NCI-H1694 treated with DMSO at 0.1 percent for 48 hours (cell line): ENCODE measurements at regions not wholly inside any gene's neighbourhood (a gene's known extent, or its start where the extent isn't known, plus 50 kb on each side); places are given as distances from the start of the nearest gene placed in this dataset.

Source experiments
- DNase-seq: peaks from one replicate; lab custom pipeline; 2025; lab: John Stamatoyannopoulos, UW

DNA sequence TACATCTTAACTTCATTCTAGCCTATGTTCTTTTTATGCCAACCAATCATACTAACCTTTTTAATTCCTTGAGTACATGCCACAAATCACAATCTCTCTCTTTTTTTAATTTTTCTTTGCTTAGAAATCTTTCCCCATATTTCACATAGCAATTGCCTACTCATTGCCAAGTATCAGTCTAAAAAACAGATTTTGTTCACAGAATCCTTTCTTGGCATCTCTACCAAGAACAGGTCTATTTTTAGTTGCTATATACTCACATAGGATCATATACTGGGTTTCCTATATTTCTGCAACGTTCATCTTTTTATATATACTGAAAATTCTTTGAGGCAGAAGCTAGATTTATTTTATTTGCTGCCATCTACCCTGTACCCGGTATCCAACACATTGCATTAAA, 292.1 kb downstream of the GASK1B start:
- DNase-seq, result no peak

DNA sequence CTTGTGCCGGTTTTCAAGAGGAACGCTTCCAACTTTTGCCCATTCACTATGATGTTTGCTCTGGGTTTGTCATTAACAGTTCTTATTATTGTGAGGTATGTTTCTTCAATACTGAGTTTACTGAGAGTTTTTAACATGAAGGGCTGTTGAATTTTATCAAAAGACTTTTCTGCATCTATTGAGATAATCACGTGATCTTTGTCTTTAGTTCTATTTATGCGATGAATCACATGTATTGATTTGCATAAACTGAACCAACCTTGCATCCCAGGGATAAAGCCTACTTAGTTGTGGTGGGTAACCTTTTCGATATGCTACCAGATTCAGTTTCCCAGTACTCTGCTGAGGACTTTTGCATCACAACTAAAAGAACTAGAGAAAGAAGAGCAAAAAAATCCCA, 318.0 kb downstream of the GASK1B start:
- no peak for DNase-seq

DNA sequence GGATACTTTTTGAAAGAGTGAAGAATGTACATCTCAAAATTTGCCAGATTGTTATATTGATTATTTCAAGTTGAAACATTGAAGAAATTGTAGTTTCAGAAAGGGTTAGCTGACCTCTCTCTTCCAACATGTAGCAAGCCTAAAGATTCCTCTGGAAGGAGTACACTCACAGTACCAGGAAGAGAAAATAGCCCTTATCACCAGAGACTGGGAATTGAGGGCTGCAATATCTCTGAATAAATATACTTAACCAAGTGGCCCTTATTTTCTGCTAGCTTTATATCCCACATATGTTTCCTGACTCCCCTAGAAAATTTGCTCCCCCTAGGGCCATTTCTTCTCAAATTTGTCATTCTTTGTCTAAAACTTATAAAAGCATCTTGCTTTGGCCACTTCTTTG, 332.2 kb downstream of the GASK1B start:
- DNase-seq, result no peak

DNA sequence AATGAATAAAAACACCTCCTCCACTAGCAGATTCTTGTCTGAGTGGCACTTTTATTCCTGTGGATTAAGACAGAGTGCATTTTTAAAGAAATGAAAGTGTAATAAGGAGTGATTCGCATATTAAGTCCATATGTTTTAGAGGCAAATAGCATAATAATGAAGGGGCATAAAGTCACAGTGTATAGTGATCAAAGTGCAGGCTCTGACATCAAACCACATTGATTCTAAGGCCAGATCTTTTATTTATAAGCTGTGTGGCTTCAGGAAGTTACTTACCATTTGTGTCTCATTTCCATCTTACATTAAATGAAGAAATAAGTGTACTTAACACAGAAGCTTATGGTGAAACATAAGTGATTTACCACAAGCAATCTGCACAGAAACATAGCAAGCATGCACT, 332.8 kb downstream of the GASK1B start:
- DNase-seq, result no peak

DNA sequence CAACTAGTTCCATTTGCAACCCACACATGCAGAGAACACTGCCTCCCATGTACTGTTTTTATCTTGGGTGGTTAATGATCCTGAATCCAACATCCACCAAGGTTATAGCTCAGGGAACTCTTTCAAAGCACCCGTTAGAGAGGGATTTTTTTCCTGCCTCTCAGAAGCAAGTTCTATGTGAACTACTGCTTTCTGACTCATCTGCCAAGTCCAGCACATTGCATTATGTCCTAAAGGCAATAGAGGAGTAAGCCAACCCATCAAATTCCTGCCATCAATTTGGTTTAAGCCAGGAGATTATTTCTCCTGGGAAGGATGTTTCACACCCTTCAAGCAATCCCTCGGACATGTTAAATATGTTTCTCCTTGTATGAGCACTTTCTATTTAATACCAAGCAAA, 334.5 kb downstream of the GASK1B start:
- DNase-seq, result no peak

DNA sequence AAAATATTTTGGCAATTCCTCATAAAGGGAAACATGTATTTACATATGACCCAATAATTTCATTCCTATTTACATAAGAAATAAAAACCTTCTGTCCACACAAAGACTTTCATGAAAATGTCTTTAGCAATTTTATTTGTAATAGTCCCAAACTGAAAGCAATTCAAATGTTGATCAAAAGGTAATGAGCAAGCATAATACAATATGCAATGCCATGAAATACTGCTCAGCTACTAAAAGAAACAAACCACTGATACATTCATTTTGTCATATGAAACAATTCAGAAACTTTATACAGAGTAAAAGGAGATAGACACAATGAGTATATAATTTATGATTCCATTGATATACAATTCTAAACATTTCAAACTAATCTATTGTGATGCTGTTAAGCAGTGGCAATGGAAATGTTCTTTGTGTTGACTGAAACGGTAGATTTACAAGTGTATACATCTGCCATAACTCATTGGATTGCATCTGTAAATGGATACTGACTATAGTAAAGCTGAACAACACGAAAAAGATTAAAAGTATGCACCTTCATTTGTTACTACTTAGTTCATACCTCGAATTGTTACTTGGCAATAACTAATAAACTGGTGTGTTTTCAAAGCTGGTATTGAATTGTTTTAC, 335.6 kb downstream of the GASK1B start:
- no peak for DNase-seq

DNA sequence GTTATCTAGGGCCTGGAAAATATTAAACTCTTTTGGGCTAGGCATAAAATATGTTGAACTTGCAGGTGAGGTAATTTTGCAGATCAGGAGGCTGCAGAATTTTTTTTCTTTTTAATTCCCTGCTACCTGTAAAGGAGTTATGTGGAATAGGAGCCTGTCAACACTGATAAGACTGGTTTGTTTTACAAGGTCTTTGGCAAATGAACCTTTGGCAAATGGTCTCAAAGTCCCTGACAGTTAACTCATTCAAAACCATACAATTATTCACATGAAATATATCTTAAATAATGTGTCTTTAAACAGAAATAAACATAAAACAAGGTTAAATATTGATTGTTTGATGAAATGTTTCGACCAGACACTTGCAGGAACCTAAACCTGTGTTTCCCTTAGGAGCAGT, 340.2 kb downstream of the GASK1B start:
- no peak for DNase-seq

DNA sequence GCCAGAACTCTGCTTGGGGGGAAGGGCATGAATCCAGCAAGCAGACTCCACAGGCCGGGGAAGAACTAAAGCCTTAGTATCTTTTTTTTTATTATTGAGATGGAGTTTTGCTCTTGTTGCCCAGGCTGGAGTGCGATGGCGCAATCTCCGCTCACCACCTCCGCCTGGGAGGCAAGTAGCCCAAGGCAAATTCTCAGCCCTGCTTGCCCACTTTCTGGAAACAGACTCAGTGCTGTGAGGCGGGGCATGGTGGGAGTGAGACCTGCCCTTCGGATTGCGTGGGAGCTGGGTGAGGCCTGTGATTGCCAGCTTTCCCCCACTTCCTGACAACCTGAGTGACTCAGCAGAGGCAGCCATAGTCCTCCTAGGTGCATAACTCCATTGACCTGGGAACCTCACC, 348.8 kb downstream of the GASK1B start:
- DNase-seq, result no peak

DNA sequence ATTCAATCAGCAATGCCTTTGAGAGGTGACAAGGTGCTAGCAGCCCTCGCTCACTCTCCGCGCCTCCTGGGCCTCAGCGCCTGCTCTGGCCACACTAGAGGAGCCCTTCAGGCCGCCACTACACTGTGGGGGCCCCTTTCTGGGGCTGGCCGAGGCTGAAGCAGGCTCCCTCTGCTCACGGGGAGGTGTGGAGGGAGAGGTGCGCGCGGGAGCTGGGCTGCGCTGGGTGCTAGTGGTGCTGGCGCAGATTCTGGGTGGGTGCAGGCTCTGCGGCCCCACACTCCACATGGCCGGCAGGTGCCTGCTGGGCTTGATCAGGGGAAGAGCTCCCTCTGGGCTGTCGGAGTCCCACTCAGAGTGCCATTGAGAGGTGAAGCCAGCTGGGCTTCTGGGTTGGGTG, 351.0 kb downstream of the GASK1B start:
- DNase-seq, result no peak

DNA sequence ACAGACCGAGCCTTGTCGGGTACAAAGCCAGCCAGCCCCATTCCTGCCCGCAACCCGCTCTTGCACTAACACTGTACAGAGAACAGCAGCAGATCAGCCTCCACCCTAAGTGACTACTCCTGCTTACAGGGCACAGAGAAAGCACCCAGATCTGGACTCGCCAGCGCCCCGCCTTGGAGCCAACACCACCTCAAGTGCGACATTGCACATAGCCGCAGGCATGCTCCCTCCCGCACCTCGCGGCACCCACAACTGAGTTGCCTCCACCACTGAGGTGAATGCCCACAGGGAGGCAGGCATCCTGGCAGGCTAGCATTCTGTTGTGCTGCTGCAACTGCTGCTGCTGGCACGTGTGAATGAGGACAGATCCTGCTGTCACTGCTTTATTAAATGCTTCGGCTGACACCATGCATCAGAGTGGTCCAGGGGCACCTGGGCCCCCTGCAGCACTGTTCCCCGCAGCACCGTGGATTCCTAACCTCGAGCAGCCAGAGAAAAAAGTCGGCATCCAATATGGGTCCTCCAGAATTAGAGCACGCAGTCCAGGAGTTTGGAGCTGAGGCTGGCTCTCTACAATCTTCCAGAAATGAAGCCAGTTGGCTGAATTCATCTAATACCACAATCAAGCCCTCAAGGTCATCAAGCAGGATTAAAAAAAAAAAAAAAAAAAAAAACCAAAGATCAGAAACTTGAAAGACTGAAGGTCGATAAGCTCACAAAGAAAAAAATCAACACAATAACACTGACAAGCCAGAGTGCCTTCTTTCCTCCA, 352.9 kb downstream of the GASK1B start:
- no peak for DNase-seq

DNA sequence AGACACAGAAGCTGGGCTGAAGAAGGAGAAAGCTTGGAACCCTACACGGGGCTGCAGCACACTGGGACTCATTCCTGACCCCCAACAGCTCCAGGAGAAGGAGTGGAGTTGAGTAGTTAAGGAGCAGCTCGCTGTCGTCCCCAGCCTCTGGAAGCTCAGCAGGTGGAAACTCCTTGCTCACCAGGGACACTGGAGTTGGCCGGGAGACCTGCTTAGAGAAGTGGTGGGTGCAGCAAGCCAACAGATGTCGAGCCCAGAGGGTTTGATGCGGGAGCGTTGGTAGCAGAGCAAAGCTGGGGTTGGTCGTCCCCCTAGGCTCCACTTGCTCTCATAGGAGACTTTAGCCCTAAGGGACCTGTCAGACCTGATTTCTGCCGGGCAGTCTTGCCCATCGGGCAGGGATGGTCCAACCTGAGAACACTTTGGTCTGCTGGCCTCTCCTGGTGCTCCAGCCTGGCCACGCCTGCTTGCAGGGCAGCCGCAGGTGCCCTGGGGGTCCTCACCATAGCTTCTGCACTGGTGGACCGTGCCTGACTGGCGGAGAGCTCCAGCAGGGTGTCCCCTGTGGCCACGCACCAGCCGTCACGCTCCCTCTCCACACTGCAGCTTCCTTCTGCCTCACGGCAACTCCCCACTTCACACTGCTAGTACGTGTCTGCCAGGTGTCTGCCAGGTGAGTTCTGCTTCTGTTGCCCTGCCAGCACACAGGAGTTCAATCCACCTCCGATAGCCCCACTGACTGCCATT, 353.7 kb downstream of the GASK1B start:
- DNase-seq, result no peak

DNA sequence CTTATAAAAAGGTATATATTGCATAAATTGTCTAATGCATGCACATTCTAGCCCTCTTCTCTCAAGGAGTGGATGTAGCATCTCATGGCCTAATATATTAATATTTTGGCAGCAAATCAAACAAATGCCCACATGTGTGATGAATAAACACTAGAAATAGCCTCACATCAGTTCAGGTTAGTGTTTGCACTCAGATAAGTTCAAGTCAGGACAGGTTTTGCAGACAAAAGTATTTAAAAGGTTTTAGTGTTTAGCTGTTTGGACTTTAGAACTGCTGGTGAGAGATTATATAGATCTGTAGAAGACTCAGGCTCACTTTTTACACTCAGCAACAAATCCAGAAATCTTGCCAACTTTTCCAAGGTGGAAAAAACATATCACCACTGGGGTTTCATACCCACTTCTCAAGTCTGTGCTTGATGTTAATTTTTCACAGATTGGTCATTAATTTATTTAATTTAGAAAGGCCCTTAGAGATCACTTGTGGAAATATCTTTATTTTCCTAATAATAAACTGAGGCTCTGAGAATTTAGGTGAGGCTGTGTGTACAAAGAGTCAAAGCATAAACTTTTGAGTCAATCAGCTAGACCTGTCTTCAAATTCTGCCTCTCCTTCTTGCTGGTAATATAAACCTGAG, 362.6 kb downstream of the GASK1B start:
- DNase-seq, result no peak

DNA sequence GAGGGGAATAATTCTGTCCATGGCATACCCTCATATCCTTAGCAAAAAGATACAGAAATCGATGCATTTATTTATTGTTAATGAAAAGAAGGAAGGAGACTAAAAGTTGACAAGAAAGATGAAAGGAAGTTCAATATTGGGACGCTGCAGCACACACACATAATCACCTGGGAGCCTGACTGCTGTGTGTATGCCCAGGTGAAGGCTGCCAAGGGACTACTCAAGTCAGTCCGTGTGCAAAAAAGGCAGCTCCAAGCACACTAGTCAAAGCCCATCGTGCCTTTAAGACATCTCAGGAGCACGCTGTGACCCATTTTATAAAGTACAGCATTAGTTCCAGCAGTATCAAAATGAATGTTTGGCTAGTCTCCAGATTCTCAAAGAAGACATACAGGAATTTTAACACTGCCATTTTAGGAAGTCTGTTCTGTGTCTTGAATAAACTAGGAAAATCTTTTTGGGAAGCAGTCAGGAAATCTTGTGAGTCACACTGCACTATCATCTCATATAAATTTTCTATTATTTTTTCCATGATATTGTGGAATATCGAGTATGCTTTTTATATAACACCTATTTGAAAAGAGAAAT, 363.9 kb downstream of the GASK1B start:
- no peak for DNase-seq

DNA sequence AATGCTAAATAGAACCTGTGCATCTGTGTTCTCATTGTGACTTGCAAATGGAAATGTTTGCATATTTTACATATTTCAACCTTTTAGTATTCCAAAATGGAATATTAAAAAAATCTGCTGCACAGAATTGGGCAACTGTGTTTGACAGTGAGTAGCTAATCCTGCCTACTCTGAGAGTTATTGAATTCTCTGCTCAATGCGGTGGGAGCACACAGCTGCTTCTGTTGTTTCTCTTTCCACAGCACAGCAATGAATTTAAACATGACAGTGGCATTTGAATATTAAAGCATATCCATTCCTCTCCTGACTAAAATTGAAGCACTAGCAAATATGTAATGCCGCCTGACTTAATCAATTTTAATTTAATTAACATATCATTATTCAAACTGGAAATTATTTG, 366.6 kb downstream of the GASK1B start:
- DNase-seq, result no peak

DNA sequence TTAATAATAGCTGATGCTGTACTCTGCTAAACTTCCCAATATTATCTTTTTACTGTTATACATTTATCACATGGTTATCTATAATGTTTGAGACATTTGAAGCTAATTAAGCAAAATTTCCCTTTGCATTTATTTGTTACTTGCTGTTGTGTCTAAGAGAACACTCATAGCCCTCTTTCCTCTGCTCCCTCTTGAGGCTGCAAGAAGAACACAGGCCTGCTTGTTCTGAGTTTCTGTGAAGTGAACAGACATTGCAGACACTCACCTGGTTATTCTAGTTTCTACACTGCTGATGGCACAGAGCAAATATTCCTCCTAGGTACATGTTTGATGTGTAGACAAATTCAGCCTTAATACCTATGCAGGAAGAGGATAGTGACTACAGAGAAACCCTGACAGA, 367.8 kb downstream of the GASK1B start:
- DNase-seq, result no peak

DNA sequence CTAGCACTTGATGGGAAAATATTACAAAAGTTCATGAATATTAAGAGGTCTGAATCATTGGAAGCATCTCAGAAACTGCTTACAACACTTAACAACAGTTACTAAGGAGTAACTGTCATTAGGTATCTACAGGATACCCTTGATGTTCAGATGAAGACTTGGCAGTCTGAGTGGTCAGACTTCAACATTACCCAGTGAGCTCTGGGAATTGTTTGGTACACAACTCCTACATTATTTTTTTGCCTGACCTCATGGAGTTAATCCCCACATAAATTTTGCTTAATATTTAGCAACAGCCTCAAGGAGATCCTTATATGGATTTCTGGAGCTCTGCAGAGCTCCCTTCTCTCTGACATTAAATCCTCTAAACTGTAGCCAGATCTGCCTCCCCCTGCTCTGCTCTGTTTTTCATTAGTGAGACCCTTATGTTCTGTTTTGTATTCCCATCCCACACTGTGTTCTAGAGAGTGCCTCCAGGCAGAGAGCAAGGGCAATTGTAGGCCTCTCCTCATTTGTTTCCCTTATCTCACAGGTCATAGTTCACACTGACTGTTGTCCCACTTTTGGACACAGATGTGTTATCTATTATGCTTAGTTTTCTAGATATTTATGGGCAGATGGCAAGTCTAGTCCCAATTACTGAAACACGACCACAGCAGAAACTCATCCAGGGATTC, 368.8 kb downstream of the GASK1B start:
- DNase-seq, result no peak

DNA sequence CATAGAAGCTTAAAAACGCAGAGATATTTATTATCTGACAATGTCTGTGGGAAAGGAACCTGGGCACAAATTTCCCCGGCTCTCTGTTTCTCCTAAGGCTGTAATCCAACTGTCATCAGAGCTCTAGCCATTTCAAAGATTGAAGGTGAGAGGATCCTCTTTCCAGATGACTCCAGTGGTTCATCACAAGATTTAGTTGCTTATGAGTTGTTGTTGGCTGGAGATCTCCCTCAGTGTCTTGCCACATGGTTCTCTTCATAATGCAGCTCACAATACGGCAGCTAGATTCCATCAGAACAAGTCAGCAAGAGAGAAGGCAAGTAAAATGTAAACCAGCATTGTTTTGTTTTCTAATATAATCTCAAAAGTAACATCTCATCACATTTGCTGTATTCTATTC, 369.4 kb downstream of the GASK1B start:
- DNase-seq, result no peak

DNA sequence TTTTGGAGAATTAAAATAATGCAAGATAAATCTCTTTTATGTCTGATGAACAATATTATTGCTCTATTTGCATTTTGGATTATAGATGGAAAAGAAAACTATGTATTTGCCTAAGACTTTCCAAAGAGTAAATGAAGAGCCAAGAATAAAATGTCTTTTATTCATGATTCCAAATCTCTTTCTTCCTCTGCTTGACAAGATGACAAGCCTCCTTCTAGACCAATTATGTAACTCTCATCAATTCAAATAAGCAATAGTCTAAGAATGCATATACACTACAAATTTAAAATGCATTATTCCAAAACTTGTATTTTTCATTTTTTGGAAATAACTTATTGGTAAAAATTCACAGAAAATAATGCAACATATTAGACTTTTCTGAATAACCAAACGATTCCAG, 377.3 kb downstream of the GASK1B start:
- no peak for DNase-seq

DNA sequence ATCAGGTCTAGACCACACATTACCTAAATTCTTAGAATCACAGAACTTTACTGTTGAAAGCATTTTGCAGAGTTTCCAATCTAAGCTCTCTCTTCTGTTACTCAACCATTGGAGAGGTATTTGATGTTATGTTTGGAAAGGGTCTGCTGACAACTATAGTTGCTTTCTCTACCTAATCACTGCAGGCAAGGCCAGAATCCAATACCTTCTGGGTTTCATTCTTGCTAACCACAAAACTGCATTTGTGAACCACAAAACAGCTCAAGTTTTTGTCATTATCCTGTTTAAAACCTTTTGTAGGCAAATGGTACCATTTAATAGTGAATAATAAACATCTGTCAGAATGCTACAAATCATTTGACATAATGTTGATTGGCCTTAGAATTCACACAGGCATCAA, 380.1 kb downstream of the GASK1B start:
- DNase-seq, result no peak

DNA sequence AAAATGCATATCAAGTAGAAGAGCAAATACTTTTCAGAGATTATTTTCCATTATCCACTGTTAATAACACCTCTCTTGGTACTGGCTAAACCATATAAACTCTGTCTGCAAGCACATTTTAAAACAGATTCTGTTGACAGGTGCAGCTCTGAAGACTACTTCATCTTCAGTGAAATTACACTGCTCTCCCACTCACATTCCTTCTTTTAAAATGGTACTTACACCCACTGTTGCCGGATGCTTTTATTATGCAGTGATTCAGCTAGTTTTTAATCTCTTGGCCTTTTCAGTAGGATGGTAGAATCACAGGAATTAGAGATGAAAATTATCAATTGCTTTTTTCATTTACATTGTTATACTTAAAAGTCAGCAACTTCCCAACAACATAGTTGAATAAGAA, 381.6 kb downstream of the GASK1B start:
- DNase-seq, result no peak

DNA sequence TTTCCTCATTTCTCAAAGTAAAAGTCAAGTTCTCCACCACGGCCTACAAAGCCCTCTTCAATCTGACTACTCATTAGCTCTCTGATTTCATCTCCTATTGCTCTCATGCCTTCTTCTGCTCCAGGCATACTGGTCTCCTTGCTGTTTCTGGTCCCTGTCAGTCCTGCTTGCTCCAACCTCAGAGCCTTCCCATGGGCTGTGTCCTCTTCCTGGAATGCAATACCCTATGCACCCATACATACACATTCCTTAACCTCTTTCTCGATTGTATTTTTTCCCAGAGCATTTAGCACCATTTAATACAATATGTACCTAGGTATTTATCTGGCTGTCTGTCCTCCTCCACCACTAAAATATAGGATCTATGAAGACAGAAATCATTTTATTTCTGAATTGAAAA, 385.2 kb downstream of the GASK1B start:
- DNase-seq, result no peak

DNA sequence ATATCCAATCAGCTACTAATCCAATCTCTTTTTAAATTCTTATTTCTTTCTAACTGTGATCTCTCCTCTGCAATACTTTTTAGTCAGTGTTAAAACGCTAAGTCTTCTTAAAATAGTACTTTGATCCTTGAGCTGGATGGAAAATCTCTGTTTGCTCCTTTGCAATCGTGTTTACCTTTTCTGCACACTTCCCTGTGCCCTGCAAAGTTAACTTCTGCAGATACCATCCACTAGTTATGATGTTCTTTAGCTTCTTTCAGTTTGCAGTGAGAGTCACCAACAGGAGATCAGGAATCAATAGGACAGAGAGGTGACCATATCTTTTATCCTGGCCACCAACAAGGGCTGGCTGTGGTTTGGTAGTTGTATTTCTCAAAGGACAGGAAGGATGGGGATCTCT, 391.5 kb downstream of the GASK1B start:
- DNase-seq, result no peak
